ENCODE measurements at regions not wholly inside any gene's neighbourhood (a gene's known extent, or its start where the extent isn't known, plus 50 kb on each side); places are given as distances from the start of the nearest gene placed in this dataset.

- Histone ChIP-seq H3K9me3 (no peaks in the 10 kb centered on the region), H3K27ac (peak overlapping the region in 1 of 4 donors; percentile 30), H3K4me3 (no peak overlapping the region), H3K4me1 (peaks cover 0 to 10% of the 10 kb centered on the region in 2 donors), H3K36me3 (no peaks in the 10 kb centered on the region), H3K27me3 (no peaks in the 10 kb centered on the region)
- ATAC-seq: no peak
- TF ChIP-seq POLR2A (IDR thresholded peaks at IDR 0.05) (no peak), CTCF (IDR thresholded peaks at IDR 0.05 in 4 of 5, conservative IDR thresholded peaks at IDR 0.05 in 1 of 5) (no peak)
- peak in 1 of 2 donors; percentile 5 for DNase-seq
- in situ Hi-C loops (cut with MboI; ENCODE audit: low sequenced_read_pairs in 4 of 4): no loop called here
- intact Hi-C loops (cut with DNase I; ENCODE audit: low total_unique reads): loop anchor here (10.0 kb wide), 1 partner anchor 52 kb away; no protein-coding TSS in a partner anchor
Observed at GRCh38 chr12:31876568-31877424, 82.4 kb upstream of the RESF1 start.

- no peak for ATAC-seq
- peak overlapping the region; percentile 47 to 72 (median 56) for H3K27ac ChIP-seq
- intact Hi-C loops (cut with DNase I; ENCODE audit: low total_unique reads): loop anchor here (10.0 kb wide), 1 partner anchor 51 kb away; no protein-coding TSS in a partner anchor
Observed at GRCh38 chr12:31875609-31875964, 83.6 kb upstream of the RESF1 start.

GRCh38 chr12:31874961-31875608, 84.1 kb upstream of the RESF1 start:
- Histone ChIP-seq H3K36me3 (no peaks in the 10 kb centered on the region), H3K4me3 (no peak overlapping the region), H3K27ac (peak overlapping the region; percentile 42 to 72 (median 60)), H3K27me3 (no peaks in the 10 kb centered on the region), H3K4me1 (peaks cover 0 to 10% of the 10 kb centered on the region in 2 donors), H3K9me3 (no peaks in the 10 kb centered on the region)
- TF ChIP-seq CTCF (IDR thresholded peaks at IDR 0.05 in 4 of 5, conservative IDR thresholded peaks at IDR 0.05 in 1 of 5) (no peak), POLR2A (IDR thresholded peaks at IDR 0.05) (no peak)
- ATAC-seq (peak; percentile 73 to 78), DNase-seq (peak in 1 of 2 donors; percentile 18)
- in situ Hi-C loops (cut with MboI; ENCODE audit: low sequenced_read_pairs in 4 of 4) (no loop called here), intact Hi-C loops (cut with DNase I; ENCODE audit: low total_unique reads) (loop anchor here (10.0 kb wide), 1 partner anchor 50 kb away; no protein-coding TSS in a partner anchor)

More at GRCh38 chr12:31875609-31875964, 83.6 kb upstream of the RESF1 start:
- no peak for TF ChIP-seq POLR2A (IDR thresholded peaks at IDR 0.05)
- no peak for TF ChIP-seq CTCF (IDR thresholded peaks at IDR 0.05 in 4 of 5, conservative IDR thresholded peaks at IDR 0.05 in 1 of 5)
- H3K27me3 ChIP-seq: no peaks in the 10 kb centered on the region
- H3K4me1 ChIP-seq: peaks cover 0 to 10% of the 10 kb centered on the region in 2 donors
- H3K36me3 ChIP-seq: no peaks in the 10 kb centered on the region
- in situ Hi-C loops (cut with MboI; ENCODE audit: low sequenced_read_pairs in 4 of 4): no loop called here
- no peaks in the 10 kb centered on the region for H3K9me3 ChIP-seq
- DNase-seq: no peak
- H3K4me3 ChIP-seq: no peak overlapping the region

GRCh38 chr12:31872831-31873604, 86.2 kb upstream of the RESF1 start:
- intact Hi-C loops (cut with DNase I; ENCODE audit: low total_unique reads): loop anchor here (10.0 kb wide), 1 partner anchor 48 kb away; no protein-coding TSS in a partner anchor
- Histone ChIP-seq H3K27me3 (no peaks in the 10 kb centered on the region), H3K9me3 (no peaks in the 10 kb centered on the region), H3K4me1 (peaks cover 0 to 10% of the 10 kb centered on the region in 2 donors), H3K36me3 (no peaks in the 10 kb centered on the region), H3K4me3 (no peak overlapping the region), H3K27ac (no peak overlapping the region)
- ATAC-seq (no peak), DNase-seq (no peak)
- in situ Hi-C loops (cut with MboI; ENCODE audit: low sequenced_read_pairs in 4 of 4): no loop called here
- TF ChIP-seq POLR2A (IDR thresholded peaks at IDR 0.05) (no peak), CTCF (IDR thresholded peaks at IDR 0.05 in 4 of 5, conservative IDR thresholded peaks at IDR 0.05 in 1 of 5) (no peak)
